ENCODE measurements at regions not wholly inside any gene's neighbourhood (a gene's known extent, or its start where the extent isn't known, plus 50 kb on each side); places are given as distances from the start of the nearest gene placed in this dataset.
"Not testable (repeated sequence)": the region's sequence is repeated elsewhere in the genome, so short reads cannot be mapped to it uniquely, and the experiment has no call there.

GRCh38 chr6:112935402-112936078 lies 588.4 kb downstream of the RFPL4B start:
- DNase-seq (ENCODE audit: low read depth), result no peak

GRCh38 chr6:112936079-112936472 lies 588.9 kb downstream of the RFPL4B start:
- DNase-seq (ENCODE audit: low read depth), result no peak

GRCh38 chr6:112936504-112936903 lies 589.4 kb downstream of the RFPL4B start:
- no peak for DNase-seq (ENCODE audit: low read depth)

GRCh38 chr6:112937690-112938089 lies 590.6 kb downstream of the RFPL4B start:
- DNase-seq (ENCODE audit: low read depth), result not testable (repeated sequence)

- no peak for DNase-seq (ENCODE audit: low read depth)
Measured at GRCh38 chr6:112938650-112939049, 591.5 kb downstream of the RFPL4B start.

- no peak for DNase-seq (ENCODE audit: low read depth)
Measured at GRCh38 chr6:112939563-112939962, 592.4 kb downstream of the RFPL4B start.

- DNase-seq (ENCODE audit: low read depth), result no peak
Measured at GRCh38 chr6:112941613-112942012, 594.5 kb downstream of the RFPL4B start.

- no peak for DNase-seq (ENCODE audit: low read depth)
Measured at GRCh38 chr6:112946051-112946450, 598.9 kb downstream of the RFPL4B start.

- no peak for DNase-seq (ENCODE audit: low read depth)
Measured at GRCh38 chr6:112947507-112947906, 600.4 kb downstream of the RFPL4B start.

GRCh38 chr6:112951829-112952228 lies 604.7 kb downstream of the RFPL4B start:
- DNase-seq (ENCODE audit: low read depth), result no peak

GRCh38 chr6:112955743-112956142 lies 608.6 kb downstream of the RFPL4B start:
- DNase-seq (ENCODE audit: low read depth), result not testable (repeated sequence)

GRCh38 chr6:112956696-112957535 lies 609.8 kb downstream of the RFPL4B start:
- no peak for DNase-seq (ENCODE audit: low read depth)

- DNase-seq (ENCODE audit: low read depth), result no peak
Measured at GRCh38 chr6:112957536-112957916, 610.4 kb downstream of the RFPL4B start.

GRCh38 chr6:112960130-112960529 lies 613.0 kb downstream of the RFPL4B start:
- DNase-seq (ENCODE audit: low read depth), result not testable (repeated sequence)

- no peak for DNase-seq (ENCODE audit: low read depth)
Measured at GRCh38 chr6:112967974-112968373, 620.8 kb downstream of the RFPL4B start.

- DNase-seq (ENCODE audit: low read depth), result no peak
Measured at GRCh38 chr6:112971651-112972050, 624.5 kb downstream of the RFPL4B start.

- not testable (repeated sequence) for DNase-seq (ENCODE audit: low read depth)
Measured at GRCh38 chr6:112974931-112975330, 627.8 kb downstream of the RFPL4B start.

- not testable (repeated sequence) for DNase-seq (ENCODE audit: low read depth)
Measured at GRCh38 chr6:112976579-112976978, 629.4 kb downstream of the RFPL4B start.

- no peak for DNase-seq (ENCODE audit: low read depth)
Measured at GRCh38 chr6:112979830-112980229, 632.7 kb downstream of the RFPL4B start.

GRCh38 chr6:112980676-112981075 lies 633.5 kb downstream of the RFPL4B start:
- no peak for DNase-seq (ENCODE audit: low read depth)

- DNase-seq (ENCODE audit: low read depth), result no peak
Measured at GRCh38 chr6:112983713-112984261, 636.7 kb downstream of the RFPL4B start.

GRCh38 chr6:112984899-112985298 lies 637.8 kb downstream of the RFPL4B start:
- no peak for DNase-seq (ENCODE audit: low read depth)

- no peak for DNase-seq (ENCODE audit: low read depth)
Measured at GRCh38 chr6:112986321-112986720, 639.2 kb downstream of the RFPL4B start.

Data from T-helper 22 cell (primary cell).